ENCODE measurements at regions not wholly inside any gene's neighbourhood (a gene's known extent, or its start where the extent isn't known, plus 50 kb on each side); places are given as distances from the start of the nearest gene placed in this dataset.

- no peak for TF ChIP-seq PRDM10 (tag by site-specific recombination; IDR thresholded peaks at IDR 0.05)
Observed at GRCh38 chr17:55561973-55562495, 50.8 kb upstream of the SMIM36 start (continued).

DNA sequence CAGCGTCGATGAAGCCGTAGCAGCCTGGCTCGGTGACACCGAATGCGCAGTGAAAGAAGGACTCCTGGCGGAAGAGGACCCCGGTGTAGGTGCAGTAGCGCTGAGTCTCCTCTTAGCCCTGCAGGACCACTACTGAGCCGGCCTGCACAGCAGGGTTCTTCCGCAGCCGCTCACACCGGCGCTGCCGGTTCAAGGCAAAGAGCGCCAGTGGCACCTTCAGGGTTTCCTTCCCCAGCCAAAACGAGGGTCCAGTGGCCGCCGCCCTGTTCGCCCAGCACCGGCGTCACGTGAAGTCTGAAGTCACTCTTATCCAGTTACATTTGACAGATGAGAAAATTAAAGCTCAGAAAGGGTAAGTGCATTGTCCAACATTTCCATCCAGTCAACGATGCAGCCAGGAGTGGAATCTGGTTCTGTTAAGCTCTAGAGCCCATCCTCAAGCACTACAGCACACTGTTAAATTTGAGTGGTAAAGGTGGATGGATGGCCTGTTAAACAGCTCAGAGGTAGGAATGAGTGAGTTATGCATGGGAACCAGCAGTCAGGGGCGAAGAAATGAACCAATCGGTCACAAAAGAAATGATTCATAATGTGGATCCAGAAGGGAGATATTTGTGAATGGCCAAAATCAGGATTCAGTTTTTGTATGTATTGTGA lies 50.2 kb upstream of the SMIM36 start:
- ChIA-PET POLR2A (no interaction called here), CTCF (interaction anchor here (0.6 to 1.0 kb wide), 5 partner anchors 13 to 910 kb away, joined by 3 to 5 read pairs (median 3); no protein-coding TSS in a partner anchor)
- Histone ChIP-seq H3K4me3 (ENCODE audit: low read depth, low read length) (no peak overlapping the region), H3K27ac (ENCODE audit: extremely low read depth, low read depth, low read length) (no peak overlapping the region), H3K36me3 (ENCODE audit: control insufficient read depth in 2 of 2, insufficient read depth in 1 of 2, low read length in 2 of 2) (no peaks in the 10 kb centered on the region), H3K4me1 (ENCODE audit: control insufficient read depth, insufficient read depth, low read length) (no peaks in the 10 kb centered on the region), H3K9me3 (ENCODE audit: control insufficient read depth, insufficient read depth, low read depth, low read length) (no peaks in the 10 kb centered on the region)
- TF ChIP-seq ZNF114 (tag by site-specific recombination; IDR thresholded peaks at IDR 0.05) (no peak), ELK4 (IDR thresholded peaks at IDR 0.05; ENCODE audit: borderline replicate concordance, low read depth, low read length) (no peak), ZNF48 (tag by site-specific recombination; IDR thresholded peaks at IDR 0.05) (no peak), ZNF530 (tag by site-specific recombination; IDR thresholded peaks at IDR 0.05; ENCODE audit: low read depth) (no peak), REST (tag by site-specific recombination; IDR thresholded peaks at IDR 0.05) (no peak), GLI2 (tag by site-specific recombination; IDR thresholded peaks at IDR 0.05; ENCODE audit: borderline replicate concordance, low read depth) (no peak), ZNF121 (tag by site-specific recombination; IDR thresholded peaks at IDR 0.05) (no peak), ZNF548 (tag by site-specific recombination; IDR thresholded peaks at IDR 0.05) (no peak)
- TF ChIP-seq, protein P1, sequence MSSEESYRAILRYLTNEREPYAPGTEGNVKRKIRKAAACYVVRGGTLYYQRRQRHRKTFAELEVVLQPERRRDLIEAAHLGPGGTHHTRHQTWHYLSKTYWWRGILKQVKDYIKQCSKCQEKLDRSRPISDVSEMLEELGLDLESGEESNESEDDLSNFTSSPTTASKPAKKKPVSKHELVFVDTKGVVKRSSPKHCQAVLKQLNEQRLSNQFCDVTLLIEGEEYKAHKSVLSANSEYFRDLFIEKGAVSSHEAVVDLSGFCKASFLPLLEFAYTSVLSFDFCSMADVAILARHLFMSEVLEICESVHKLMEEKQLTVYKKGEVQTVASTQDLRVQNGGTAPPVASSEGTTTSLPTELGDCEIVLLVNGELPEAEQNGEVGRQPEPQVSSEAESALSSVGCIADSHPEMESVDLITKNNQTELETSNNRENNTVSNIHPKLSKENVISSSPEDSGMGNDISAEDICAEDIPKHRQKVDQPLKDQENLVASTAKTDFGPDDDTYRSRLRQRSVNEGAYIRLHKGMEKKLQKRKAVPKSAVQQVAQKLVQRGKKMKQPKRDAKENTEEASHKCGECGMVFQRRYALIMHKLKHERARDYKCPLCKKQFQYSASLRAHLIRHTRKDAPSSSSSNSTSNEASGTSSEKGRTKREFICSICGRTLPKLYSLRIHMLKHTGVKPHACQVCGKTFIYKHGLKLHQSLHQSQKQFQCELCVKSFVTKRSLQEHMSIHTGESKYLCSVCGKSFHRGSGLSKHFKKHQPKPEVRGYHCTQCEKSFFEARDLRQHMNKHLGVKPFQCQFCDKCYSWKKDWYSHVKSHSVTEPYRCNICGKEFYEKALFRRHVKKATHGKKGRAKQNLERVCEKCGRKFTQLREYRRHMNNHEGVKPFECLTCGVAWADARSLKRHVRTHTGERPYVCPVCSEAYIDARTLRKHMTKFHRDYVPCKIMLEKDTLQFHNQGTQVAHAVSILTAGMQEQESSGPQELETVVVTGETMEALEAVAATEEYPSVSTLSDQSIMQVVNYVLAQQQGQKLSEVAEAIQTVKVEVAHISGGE (tag by site-specific recombination; conservative IDR thresholded peaks at IDR 0.05; ENCODE audit: low read depth): no peak

Measured in HEK293 (cell line).